ENCODE measurements at regions not wholly inside any gene's neighbourhood (a gene's known extent, or its start where the extent isn't known, plus 50 kb on each side); places are given as distances from the start of the nearest gene placed in this dataset.
"Not testable (repeated sequence)": the region's sequence is repeated elsewhere in the genome, so short reads cannot be mapped to it uniquely, and the experiment has no call there.

DNA sequence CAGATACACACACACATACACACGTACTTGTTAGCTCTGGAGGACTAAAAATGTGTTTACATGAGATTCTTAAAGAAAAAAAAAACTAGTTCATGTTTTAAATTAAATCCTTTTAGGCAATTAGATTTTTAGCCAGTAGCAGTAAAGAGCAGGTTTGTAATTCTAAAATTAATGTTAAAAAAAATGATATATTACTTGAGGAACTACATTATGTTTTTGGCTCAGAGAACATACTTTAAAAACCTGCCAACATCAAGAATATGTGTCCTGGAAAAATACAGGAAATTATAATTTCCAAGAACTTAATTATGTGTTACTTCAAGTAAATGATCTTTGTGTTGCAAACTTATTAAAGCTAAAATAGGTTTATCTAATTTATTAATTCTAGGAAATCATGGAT is 594.3 kb upstream of the PCDH7 start:
- Histone ChIP-seq H3K9me2 (replicated peaks; ENCODE audit: insufficient read depth) (no peaks in the 10 kb centered on the region), H3K27ac (no peak overlapping the region), H3K9me3 (ENCODE audit: low read depth) (no peaks in the 10 kb centered on the region), H3K4me3 (no peak overlapping the region), H3K79me2 (no peaks in the 10 kb centered on the region), H3K36me3 (replicated peaks; ENCODE audit: insufficient read depth, low read depth) (no peaks in the 10 kb centered on the region), H2AFZ (no peak overlapping the region), H4K20me1 (ENCODE audit: insufficient read depth, poor library complexity, severe bottlenecking) (no peaks in the 10 kb centered on the region), H3K4me2 (no peak overlapping the region), H3K27me3 (no peaks in the 10 kb centered on the region), H3K4me1 (ENCODE audit: insufficient read depth) (no peaks in the 10 kb centered on the region)
- 65% methylated on average over 1 of the region's 1 CpG for WGBS (ENCODE audit: low lambda C conversion rate, missing lambda C conversion rate)
- TF ChIP-seq EZH2phosphoT487 (IDR thresholded peaks at IDR 0.05; ENCODE audit: low read depth, severe bottlenecking, unreplicated experiment) (no peak), EZH2 (IDR thresholded peaks at IDR 0.05; ENCODE audit: borderline replicate concordance) (no peak)
- TF ChIP-seq, protein P1, sequence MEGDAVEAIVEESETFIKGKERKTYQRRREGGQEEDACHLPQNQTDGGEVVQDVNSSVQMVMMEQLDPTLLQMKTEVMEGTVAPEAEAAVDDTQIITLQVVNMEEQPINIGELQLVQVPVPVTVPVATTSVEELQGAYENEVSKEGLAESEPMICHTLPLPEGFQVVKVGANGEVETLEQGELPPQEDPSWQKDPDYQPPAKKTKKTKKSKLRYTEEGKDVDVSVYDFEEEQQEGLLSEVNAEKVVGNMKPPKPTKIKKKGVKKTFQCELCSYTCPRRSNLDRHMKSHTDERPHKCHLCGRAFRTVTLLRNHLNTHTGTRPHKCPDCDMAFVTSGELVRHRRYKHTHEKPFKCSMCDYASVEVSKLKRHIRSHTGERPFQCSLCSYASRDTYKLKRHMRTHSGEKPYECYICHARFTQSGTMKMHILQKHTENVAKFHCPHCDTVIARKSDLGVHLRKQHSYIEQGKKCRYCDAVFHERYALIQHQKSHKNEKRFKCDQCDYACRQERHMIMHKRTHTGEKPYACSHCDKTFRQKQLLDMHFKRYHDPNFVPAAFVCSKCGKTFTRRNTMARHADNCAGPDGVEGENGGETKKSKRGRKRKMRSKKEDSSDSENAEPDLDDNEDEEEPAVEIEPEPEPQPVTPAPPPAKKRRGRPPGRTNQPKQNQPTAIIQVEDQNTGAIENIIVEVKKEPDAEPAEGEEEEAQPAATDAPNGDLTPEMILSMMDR (IDR thresholded peaks at IDR 0.05; ENCODE audit: poor library complexity) = no peak
- DNase-seq (ENCODE audit: low spot score) = no peak

DNA sequence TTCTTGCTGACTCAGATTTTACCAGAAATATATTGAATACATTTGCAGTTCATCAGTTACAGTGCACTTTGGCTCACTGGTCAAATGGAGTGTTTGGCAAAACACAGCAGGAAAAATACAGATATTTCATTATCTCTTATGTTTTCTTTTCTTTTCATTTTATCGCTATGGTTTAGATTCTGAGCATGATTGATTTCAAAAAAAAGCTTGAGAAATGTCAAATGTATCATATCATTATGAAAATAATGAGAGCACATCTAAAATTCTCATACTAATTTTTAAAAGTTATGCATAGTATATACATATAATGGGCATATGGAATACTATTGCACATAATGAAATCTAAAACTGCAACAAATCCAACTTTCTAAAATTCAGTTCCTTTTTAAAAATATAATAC is 593.8 kb upstream of the PCDH7 start:
- H3K79me2 ChIP-seq = no peaks in the 10 kb centered on the region
- no peaks in the 10 kb centered on the region for H3K27me3 ChIP-seq
- no peaks in the 10 kb centered on the region for H4K20me1 ChIP-seq (ENCODE audit: insufficient read depth, poor library complexity, severe bottlenecking)
- no peaks in the 10 kb centered on the region for H3K9me3 ChIP-seq (ENCODE audit: low read depth)
- no peaks in the 10 kb centered on the region for H3K36me3 ChIP-seq (replicated peaks; ENCODE audit: insufficient read depth, low read depth)
- no peak for DNase-seq (ENCODE audit: low spot score)
- no peak overlapping the region for H3K4me2 ChIP-seq
- H3K4me3 ChIP-seq = no peak overlapping the region
- H2AFZ ChIP-seq = no peak overlapping the region
- WGBS (ENCODE audit: low lambda C conversion rate, missing lambda C conversion rate) = 100% methylated on average over 1 of the region's 1 CpG
- H3K27ac ChIP-seq = no peak overlapping the region
- H3K9me2 ChIP-seq (replicated peaks; ENCODE audit: insufficient read depth) = no peaks in the 10 kb centered on the region
- no peaks in the 10 kb centered on the region for H3K4me1 ChIP-seq (ENCODE audit: insufficient read depth)
- no peak for TF ChIP-seq EZH2phosphoT487 (IDR thresholded peaks at IDR 0.05; ENCODE audit: low read depth, severe bottlenecking, unreplicated experiment)
- TF ChIP-seq, protein P1 (IDR thresholded peaks at IDR 0.05; ENCODE audit: poor library complexity) = no peak

DNA sequence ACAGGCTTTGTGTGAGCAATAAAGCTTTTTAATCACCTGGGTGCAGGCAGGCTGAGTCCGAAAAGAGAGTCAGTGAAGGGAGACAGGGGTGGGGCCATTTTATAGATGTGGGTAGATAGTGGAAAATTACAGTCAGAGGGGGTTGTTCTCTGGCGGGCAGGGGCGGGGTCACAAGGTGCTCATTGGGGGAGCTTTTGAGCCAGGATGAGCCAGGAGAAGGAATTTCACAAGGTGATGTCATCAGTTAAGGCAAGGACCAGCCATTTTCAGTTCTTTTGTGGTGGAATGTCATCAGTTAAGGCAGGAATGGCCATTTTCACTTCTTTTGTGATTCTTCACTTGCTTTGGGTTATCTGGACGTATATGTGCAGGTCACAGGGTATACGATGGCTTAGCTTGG is 571.3 kb upstream of the PCDH7 start:
- H3K9me3 ChIP-seq (ENCODE audit: low read depth); H3K27me3 ChIP-seq; H3K4me1 ChIP-seq (ENCODE audit: insufficient read depth); H3K4me2 ChIP-seq; H4K20me1 ChIP-seq (ENCODE audit: insufficient read depth, poor library complexity, severe bottlenecking); H3K27ac ChIP-seq; H2AFZ ChIP-seq; DNase-seq (ENCODE audit: low spot score); H3K36me3 ChIP-seq (replicated peaks; ENCODE audit: insufficient read depth, low read depth); H3K79me2 ChIP-seq; H3K4me3 ChIP-seq; H3K9me2 ChIP-seq (replicated peaks; ENCODE audit: insufficient read depth): not testable (repeated sequence)
- 88% methylated on average over 5 of the region's 5 CpGs for WGBS (ENCODE audit: low lambda C conversion rate, missing lambda C conversion rate)

DNA sequence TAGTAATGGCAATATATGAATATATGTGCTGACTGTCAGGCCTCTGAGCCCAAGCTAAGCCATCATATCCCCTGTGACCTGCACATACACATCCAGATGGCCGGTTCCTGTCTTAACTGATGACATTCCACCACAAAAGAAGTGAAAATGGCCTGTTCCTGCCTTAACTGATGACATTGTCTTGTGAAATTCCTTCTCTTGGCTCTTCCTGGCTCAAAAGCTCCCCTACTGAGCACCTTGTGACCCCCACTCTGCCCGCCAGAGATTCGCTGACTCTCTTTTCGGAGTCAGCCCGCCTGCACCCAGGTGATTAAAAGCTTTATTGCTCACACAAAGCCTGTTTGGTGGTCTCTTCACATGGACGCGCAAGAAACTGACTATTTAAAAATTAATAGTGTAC is 570.6 kb upstream of the PCDH7 start:
- H2AFZ ChIP-seq; H3K27ac ChIP-seq; H3K9me2 ChIP-seq (replicated peaks; ENCODE audit: insufficient read depth); H3K36me3 ChIP-seq (replicated peaks; ENCODE audit: insufficient read depth, low read depth); H3K79me2 ChIP-seq; H3K4me3 ChIP-seq; H3K4me1 ChIP-seq (ENCODE audit: insufficient read depth); H3K9me3 ChIP-seq (ENCODE audit: low read depth); DNase-seq (ENCODE audit: low spot score); H3K27me3 ChIP-seq; H3K4me2 ChIP-seq; H4K20me1 ChIP-seq (ENCODE audit: insufficient read depth, poor library complexity, severe bottlenecking): not testable (repeated sequence)
- WGBS (ENCODE audit: low lambda C conversion rate, missing lambda C conversion rate) = 89% methylated on average over 7 of the region's 7 CpGs

DNA sequence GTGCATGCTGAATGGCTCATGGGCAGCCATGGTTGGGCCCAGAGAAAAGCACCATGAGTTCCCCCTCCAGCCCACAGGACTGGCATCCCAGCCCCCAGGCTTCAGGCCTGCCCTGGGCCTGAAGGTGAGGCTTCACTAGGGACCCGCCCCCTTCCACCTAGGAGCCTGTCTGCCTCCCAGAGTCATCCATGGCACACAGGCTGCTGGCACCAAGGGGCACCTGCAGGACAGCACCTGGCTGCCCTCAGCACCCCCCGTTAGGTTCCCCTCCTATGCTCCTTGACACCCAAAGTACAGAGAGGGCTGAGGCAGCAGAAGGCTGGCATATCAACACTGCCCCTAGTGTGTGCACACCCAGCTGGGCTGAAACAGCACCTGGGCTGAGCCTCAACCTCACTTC is 566.7 kb upstream of the PCDH7 start:
- Histone ChIP-seq H3K9me3 (ENCODE audit: low read depth) (no peaks in the 10 kb centered on the region), H3K36me3 (replicated peaks; ENCODE audit: insufficient read depth, low read depth) (no peaks in the 10 kb centered on the region), H2AFZ (no peak overlapping the region), H3K4me3 (no peak overlapping the region), H3K9me2 (replicated peaks; ENCODE audit: insufficient read depth) (no peaks in the 10 kb centered on the region), H3K4me1 (ENCODE audit: insufficient read depth) (no peaks in the 10 kb centered on the region), H3K27me3 (no peaks in the 10 kb centered on the region), H3K4me2 (no peak overlapping the region), H3K27ac (no peak overlapping the region), H4K20me1 (ENCODE audit: insufficient read depth, poor library complexity, severe bottlenecking) (no peaks in the 10 kb centered on the region), H3K79me2 (no peaks in the 10 kb centered on the region)
- TF ChIP-seq, protein P1 (IDR thresholded peaks at IDR 0.05; ENCODE audit: poor library complexity) = no peak
- TF ChIP-seq EZH2phosphoT487 (IDR thresholded peaks at IDR 0.05; ENCODE audit: low read depth, severe bottlenecking, unreplicated experiment) (no peak), EZH2 (IDR thresholded peaks at IDR 0.05; ENCODE audit: borderline replicate concordance) (no peak)
- WGBS (ENCODE audit: low lambda C conversion rate, missing lambda C conversion rate) = 93% methylated on average over 2 of the region's 2 CpGs
- DNase-seq (ENCODE audit: low spot score) = no peak

Data from hepatocyte (in vitro differentiated cells).